ENCODE measurements at regions not wholly inside any gene's neighbourhood (a gene's known extent, or its start where the extent isn't known, plus 50 kb on each side); places are given as distances from the start of the nearest gene placed in this dataset.

GRCh38 chr2:16470936-16471490, 194.6 kb downstream of the CYRIA start:
- 90 to 91% methylated on average over 2 of the region's 2 CpGs for whole genome bisulfite sequencing, 2 donors

GRCh38 chr2:16466821-16467151, 198.8 kb downstream of the CYRIA start:
- 59 to 66% methylated on average over 2 of the region's 2 CpGs for WGBS, 2 donors
- Histone ChIP-seq H3K27ac (ENCODE audit: low read depth in 1 of 2, low read length in 1 of 2) (no peak overlapping the region), H3K9me3 (ENCODE audit: control insufficient read depth in 4 of 4, insufficient read depth in 3 of 4, low read length in 3 of 4) (no peaks in the 10 kb centered on the region), H3K4me3 (no peak overlapping the region), H3K36me3 (ENCODE audit: control insufficient read depth in 4 of 4, insufficient read depth in 4 of 4, low read length in 4 of 4) (no peaks in the 10 kb centered on the region), H3K4me1 (ENCODE audit: control insufficient read depth in 5 of 5, insufficient read depth in 5 of 5, low read length in 5 of 5) (no peaks in the 10 kb centered on the region), H3K9ac (ENCODE audit: insufficient read depth in 1 of 2, low read length in 2 of 2) (no peak overlapping the region), H3K27me3 (ENCODE audit: control insufficient read depth in 3 of 3, insufficient read depth in 3 of 3, low read length in 2 of 3) (no peaks in the 10 kb centered on the region)
- DNase-seq: no peak
- TF ChIP-seq CTCF (IDR thresholded peaks at IDR 0.05; ENCODE audit: control extremely low read depth, extremely low read depth): no peak
- no peak for ATAC-seq (ENCODE audit: insufficient read depth, low FRiP score)

More at GRCh38 chr2:16470936-16471490, 194.6 kb downstream of the CYRIA start:
- Histone ChIP-seq H3K4me3 (no peak overlapping the region), H3K27ac (ENCODE audit: low read depth in 1 of 2, low read length in 1 of 2) (no peak overlapping the region), H3K36me3 (ENCODE audit: control insufficient read depth in 4 of 4, insufficient read depth in 4 of 4, low read length in 4 of 4) (no peaks in the 10 kb centered on the region), H3K9ac (ENCODE audit: insufficient read depth in 1 of 2, low read length in 2 of 2) (no peak overlapping the region), H3K27me3 (ENCODE audit: control insufficient read depth in 3 of 3, insufficient read depth in 3 of 3, low read length in 2 of 3) (no peaks in the 10 kb centered on the region), H3K4me1 (ENCODE audit: control insufficient read depth in 5 of 5, insufficient read depth in 5 of 5, low read length in 5 of 5) (no peaks in the 10 kb centered on the region), H3K9me3 (ENCODE audit: control insufficient read depth in 4 of 4, insufficient read depth in 3 of 4, low read length in 3 of 4) (no peaks in the 10 kb centered on the region)
- ATAC-seq (ENCODE audit: insufficient read depth, low FRiP score) (no peak), DNase-seq (no peak)
- no peak for TF ChIP-seq CTCF (IDR thresholded peaks at IDR 0.05; ENCODE audit: control extremely low read depth, extremely low read depth)

GRCh38 chr2:16466133-16466820, 199.4 kb downstream of the CYRIA start:
- no peaks in the 10 kb centered on the region for H3K4me1 ChIP-seq (ENCODE audit: control insufficient read depth in 5 of 5, insufficient read depth in 5 of 5, low read length in 5 of 5)
- ATAC-seq (ENCODE audit: insufficient read depth, low FRiP score) (no peak), DNase-seq (peak in 1 of 3 donors; percentile 8)
- 80 to 81% methylated on average over 8 of the region's 8 CpGs for WGBS, 2 donors
- no peak for TF ChIP-seq CTCF (IDR thresholded peaks at IDR 0.05; ENCODE audit: control extremely low read depth, extremely low read depth)
- no peak overlapping the region for H3K4me3 ChIP-seq
- no peaks in the 10 kb centered on the region for H3K36me3 ChIP-seq (ENCODE audit: control insufficient read depth in 4 of 4, insufficient read depth in 4 of 4, low read length in 4 of 4)
- H3K27me3 ChIP-seq (ENCODE audit: control insufficient read depth in 3 of 3, insufficient read depth in 3 of 3, low read length in 2 of 3): no peaks in the 10 kb centered on the region
- no peak overlapping the region for H3K27ac ChIP-seq (ENCODE audit: low read depth in 1 of 2, low read length in 1 of 2)
- no peak overlapping the region for H3K9ac ChIP-seq (ENCODE audit: insufficient read depth in 1 of 2, low read length in 2 of 2)
- H3K9me3 ChIP-seq (ENCODE audit: control insufficient read depth in 4 of 4, insufficient read depth in 3 of 4, low read length in 3 of 4): no peaks in the 10 kb centered on the region
